WTC11 (cell line): ENCODE measurements at regions not wholly inside any gene's neighbourhood (a gene's known extent, or its start where the extent isn't known, plus 50 kb on each side); places are given as distances from the start of the nearest gene placed in this dataset.

ENCODE experiments used
- ATAC-seq: fragments of 200-7000 bp; cut with Tn5 transposase; 2 replicates; pipeline ENCODE4 v1.10.0; 2021; ENCODE audit warnings: mild to moderate bottlenecking, moderate library complexity
- CTCF ChIA-PET: fragments of 300-600 bp; sonication (Branson Sonifier 250); formaldehyde crosslinking; loops from one replicate; lab custom pipeline; 2021; ENCODE audit warnings: antibody characterized with exemption; lab: Charles Lee
- POLR2A ChIA-PET: fragments of 350-600 bp; sonication (Branson Sonifier 250); formaldehyde crosslinking; loops from one replicate; lab custom pipeline; 2021; ENCODE audit warnings: antibody characterized with exemption; lab: Charles Lee
- DNase-seq: peaks from one replicate; pipeline ENCODE4 v3.0.0; 2021; ENCODE audit warnings: low spot score
- H3K27ac Mint-ChIP-seq: 2 replicates; pipeline ENCODE4 v1.8.0; 2021; ENCODE audit warnings: mixed read lengths
- H3K27me3 Mint-ChIP-seq: 2 replicates; pipeline ENCODE4 v1.8.0; 2021; ENCODE audit warnings: low read depth, mild to moderate bottlenecking, moderate library complexity, mixed read lengths
- H3K36me3 Mint-ChIP-seq: 2 replicates; pipeline ENCODE4 v1.8.0; 2021; ENCODE audit warnings: mixed read lengths
- H3K4me1 Mint-ChIP-seq: 2 replicates; pipeline ENCODE4 v1.8.0; 2022; ENCODE audit warnings: mixed read lengths
- H3K4me3 Mint-ChIP-seq: 2 replicates; pipeline ENCODE4 v1.8.0; 2021; ENCODE audit warnings: mild to moderate bottlenecking, moderate library complexity, mixed read lengths
- H3K9me3 Mint-ChIP-seq: 2 replicates; pipeline ENCODE4 v1.8.0; 2021; ENCODE audit warnings: mixed read lengths
- CDX4 ChIP-seq: fragments of 250-450 bp; sonication (Bioruptor Pico); IDR thresholded peaks from 2 replicates; pipeline ENCODE4 v1.9.0; 2021; ENCODE audit warnings: moderate library complexity, mild to moderate bottlenecking, inconsistent platforms, borderline replicate concordance
- E2F5 ChIP-seq: sonication (generic); formaldehyde crosslinking; IDR thresholded peaks from 2 replicates; pipeline ENCODE4 v1.8.1; 2022; ENCODE audit warnings: mild to moderate bottlenecking, moderate library complexity, missing genetic modification reagents
- EMX1 ChIP-seq: fragments of 250-450 bp; sonication (Bioruptor Pico); IDR thresholded peaks from 2 replicates; pipeline ENCODE4 v1.8.0; 2021; ENCODE audit warnings: mild to moderate bottlenecking
- HMGA2 ChIP-seq: fragments of 250-450 bp; sonication (Bioruptor Pico); IDR thresholded peaks from 2 replicates; pipeline ENCODE4 v1.4.0; 2021; ENCODE audit warnings: mild to moderate bottlenecking, moderate library complexity
- IRF2 ChIP-seq: sonication (generic); formaldehyde crosslinking; IDR thresholded peaks from 2 replicates; pipeline ENCODE4 v1.8.0; 2022; ENCODE audit warnings: low read depth, missing genetic modification reagents, borderline replicate concordance
- JAZF1 ChIP-seq: fragments of 250-450 bp; sonication (Bioruptor Pico); IDR thresholded peaks from 2 replicates; pipeline ENCODE4 v1.9.0; 2021; ENCODE audit warnings: moderate library complexity, mild to moderate bottlenecking, inconsistent platforms
- KAT7 ChIP-seq: sonication (generic); formaldehyde crosslinking; IDR thresholded peaks from 2 replicates; pipeline ENCODE4 v1.8.1; 2023; ENCODE audit warnings: missing genetic modification reagents, mild to moderate bottlenecking, borderline replicate concordance
- STAT6 ChIP-seq: sonication (generic); formaldehyde crosslinking; conservative IDR thresholded peaks from 2 replicates; pipeline ENCODE4 v1.8.1; 2023; ENCODE audit warnings: mild to moderate bottlenecking, low read depth, missing genetic modification reagents, moderate library complexity
- TCF7 ChIP-seq: sonication (generic); formaldehyde crosslinking; IDR thresholded peaks from 2 replicates; pipeline ENCODE4 v1.8.0; 2022; ENCODE audit warnings: mild to moderate bottlenecking, low read depth, missing genetic modification reagents, moderate library complexity
- USF2 ChIP-seq: sonication (generic); formaldehyde crosslinking; IDR thresholded peaks from 2 replicates; pipeline ENCODE4 v1.8.1; 2023; ENCODE audit warnings: mild to moderate bottlenecking, missing genetic modification reagents, moderate library complexity
- ZNF281 ChIP-seq: sonication (generic); formaldehyde crosslinking; IDR thresholded peaks from 2 replicates; pipeline ENCODE4 v1.8.0; 2023; ENCODE audit warnings: mild to moderate bottlenecking, missing genetic modification reagents
- ZNF425 ChIP-seq: fragments of 250-450 bp; sonication (Bioruptor Pico); conservative IDR thresholded peaks from 2 replicates; pipeline ENCODE4 v1.9.0; 2021; ENCODE audit warnings: mild to moderate bottlenecking
- TF ChIP-seq, protein P1 (sequence below): sonication (generic); formaldehyde crosslinking; IDR thresholded peaks from 2 replicates; pipeline ENCODE4 v1.8.1; 2022; ENCODE audit warnings: low read depth, missing genetic modification reagents, borderline replicate concordance
- TF ChIP-seq, protein P2 (sequence below): sonication (generic); formaldehyde crosslinking; IDR thresholded peaks from 2 replicates; pipeline ENCODE4 v1.8.0; 2022; ENCODE audit warnings: mild to moderate bottlenecking, missing genetic modification reagents
- TF ChIP-seq, protein P3 (sequence below): sonication (generic); formaldehyde crosslinking; IDR thresholded peaks from 2 replicates; pipeline ENCODE4 v1.8.1; 2023; ENCODE audit warnings: mild to moderate bottlenecking, missing genetic modification reagents
- TF ChIP-seq, protein P4 (sequence below): fragments of 250-450 bp; sonication (Bioruptor Pico); IDR thresholded peaks from 2 replicates; pipeline ENCODE4 v1.8.0; 2021; ENCODE audit warnings: mild to moderate bottlenecking

GRCh38 chr2:10242998-10243925 is 59.4 kb upstream of the HPCAL1 start:
- no peaks in the 10 kb centered on the region for H3K4me1 Mint-ChIP-seq
- POLR2A ChIA-PET = no interaction called here
- ATAC-seq = no peak
- DNase-seq = peak; percentile 8
- no peak overlapping the region for H3K27ac Mint-ChIP-seq
- H3K36me3 Mint-ChIP-seq = no peaks in the 10 kb centered on the region
- H3K27me3 Mint-ChIP-seq = no peaks in the 10 kb centered on the region
- no peak overlapping the region for H3K4me3 Mint-ChIP-seq
- CTCF ChIA-PET = interaction anchor here (0.7 to 2.0 kb wide), 3 partner anchors 11 to 192 kb away, joined by 3 to 7 read pairs (median 3); no protein-coding TSS in a partner anchor
- H3K9me3 Mint-ChIP-seq = no peaks in the 10 kb centered on the region
- TF ChIP-seq HMGA2 (CRISPR knock-in tag) (no peak), ZNF425 (CRISPR knock-in tag) (no peak), CDX4 (no peak), EMX1 (CRISPR knock-in tag) (no peak), KAT7 (CRISPR knock-in tag) (no peak), E2F5 (CRISPR knock-in tag) (no peak), JAZF1 (CRISPR knock-in tag) (no peak), ZNF281 (CRISPR knock-in tag) (no peak), IRF2 (CRISPR knock-in tag) (no peak), USF2 (CRISPR knock-in tag) (no peak), STAT6 (no peak), TCF7 (CRISPR knock-in tag) (no peak)
- TF ChIP-seq, protein P1, sequence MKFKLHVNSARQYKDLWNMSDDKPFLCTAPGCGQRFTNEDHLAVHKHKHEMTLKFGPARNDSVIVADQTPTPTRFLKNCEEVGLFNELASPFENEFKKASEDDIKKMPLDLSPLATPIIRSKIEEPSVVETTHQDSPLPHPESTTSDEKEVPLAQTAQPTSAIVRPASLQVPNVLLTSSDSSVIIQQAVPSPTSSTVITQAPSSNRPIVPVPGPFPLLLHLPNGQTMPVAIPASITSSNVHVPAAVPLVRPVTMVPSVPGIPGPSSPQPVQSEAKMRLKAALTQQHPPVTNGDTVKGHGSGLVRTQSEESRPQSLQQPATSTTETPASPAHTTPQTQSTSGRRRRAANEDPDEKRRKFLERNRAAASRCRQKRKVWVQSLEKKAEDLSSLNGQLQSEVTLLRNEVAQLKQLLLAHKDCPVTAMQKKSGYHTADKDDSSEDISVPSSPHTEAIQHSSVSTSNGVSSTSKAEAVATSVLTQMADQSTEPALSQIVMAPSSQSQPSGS (CRISPR knock-in tag) = no peak
- TF ChIP-seq, protein P2, sequence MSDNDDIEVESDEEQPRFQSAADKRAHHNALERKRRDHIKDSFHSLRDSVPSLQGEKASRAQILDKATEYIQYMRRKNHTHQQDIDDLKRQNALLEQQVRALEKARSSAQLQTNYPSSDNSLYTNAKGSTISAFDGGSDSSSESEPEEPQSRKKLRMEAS (CRISPR knock-in tag) = no peak
- TF ChIP-seq, protein P3, sequence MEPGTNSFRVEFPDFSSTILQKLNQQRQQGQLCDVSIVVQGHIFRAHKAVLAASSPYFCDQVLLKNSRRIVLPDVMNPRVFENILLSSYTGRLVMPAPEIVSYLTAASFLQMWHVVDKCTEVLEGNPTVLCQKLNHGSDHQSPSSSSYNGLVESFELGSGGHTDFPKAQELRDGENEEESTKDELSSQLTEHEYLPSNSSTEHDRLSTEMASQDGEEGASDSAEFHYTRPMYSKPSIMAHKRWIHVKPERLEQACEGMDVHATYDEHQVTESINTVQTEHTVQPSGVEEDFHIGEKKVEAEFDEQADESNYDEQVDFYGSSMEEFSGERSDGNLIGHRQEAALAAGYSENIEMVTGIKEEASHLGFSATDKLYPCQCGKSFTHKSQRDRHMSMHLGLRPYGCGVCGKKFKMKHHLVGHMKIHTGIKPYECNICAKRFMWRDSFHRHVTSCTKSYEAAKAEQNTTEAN (CRISPR knock-in tag) = no peak
- TF ChIP-seq, protein P4, sequence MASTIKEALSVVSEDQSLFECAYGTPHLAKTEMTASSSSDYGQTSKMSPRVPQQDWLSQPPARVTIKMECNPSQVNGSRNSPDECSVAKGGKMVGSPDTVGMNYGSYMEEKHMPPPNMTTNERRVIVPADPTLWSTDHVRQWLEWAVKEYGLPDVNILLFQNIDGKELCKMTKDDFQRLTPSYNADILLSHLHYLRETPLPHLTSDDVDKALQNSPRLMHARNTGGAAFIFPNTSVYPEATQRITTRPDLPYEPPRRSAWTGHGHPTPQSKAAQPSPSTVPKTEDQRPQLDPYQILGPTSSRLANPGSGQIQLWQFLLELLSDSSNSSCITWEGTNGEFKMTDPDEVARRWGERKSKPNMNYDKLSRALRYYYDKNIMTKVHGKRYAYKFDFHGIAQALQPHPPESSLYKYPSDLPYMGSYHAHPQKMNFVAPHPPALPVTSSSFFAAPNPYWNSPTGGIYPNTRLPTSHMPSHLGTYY (CRISPR knock-in tag) = no peak
